Upper lobe of right lung (tissue), 1 donor: ENCODE measurements at regions not wholly inside any gene's neighbourhood (a gene's known extent, or its start where the extent isn't known, plus 50 kb on each side); places are given as distances from the start of the nearest gene placed in this dataset.

Source experiments
- ATAC-seq: fragments of 200-7000 bp; cut with Tn5 transposase; one replicate; pipeline ENCODE4 v1.9.1; 2020; ENCODE audit warnings: mild to moderate bottlenecking, moderate library complexity
- DNase-seq: peaks from one replicate; pipeline ENCODE4 v3.0.0-alpha.2; 2020
- H3K27ac ChIP-seq: fragments of 200-600 bp; one replicate; pipeline ENCODE4 v1.8.0; 2022
- H3K27me3 ChIP-seq: fragments of 200-600 bp; one replicate; pipeline ENCODE4 v1.8.0; 2022; ENCODE audit warnings: mild to moderate bottlenecking
- H3K36me3 ChIP-seq: fragments of 200-600 bp; one replicate; pipeline ENCODE4 v1.8.0; 2022
- H3K4me1 ChIP-seq: fragments of 200-600 bp; one replicate; pipeline ENCODE4 v1.8.0; 2022
- H3K4me3 ChIP-seq: fragments of 200-600 bp; one replicate; pipeline ENCODE4 v1.8.0; 2022; ENCODE audit warnings: mild to moderate bottlenecking
- H3K9me3 ChIP-seq: fragments of 200-600 bp; one replicate; pipeline ENCODE4 v1.8.0; 2022
- intact Hi-C: fragments of 100-400 bp; cut with DNase I; formaldehyde crosslinking; loops from one replicate; pipeline ENCODE4 v1.11.0; 2022
- TF ChIP-seq, protein P1 (sequence below): fragments of 200-600 bp; IDR thresholded peaks from one replicate; pipeline ENCODE4 v1.8.0; 2022; ENCODE audit warnings: antibody characterized with exemption
- donor health status: DM: no; HTN: yes; CAD: no; lungs with severe emphysema.

DNA sequence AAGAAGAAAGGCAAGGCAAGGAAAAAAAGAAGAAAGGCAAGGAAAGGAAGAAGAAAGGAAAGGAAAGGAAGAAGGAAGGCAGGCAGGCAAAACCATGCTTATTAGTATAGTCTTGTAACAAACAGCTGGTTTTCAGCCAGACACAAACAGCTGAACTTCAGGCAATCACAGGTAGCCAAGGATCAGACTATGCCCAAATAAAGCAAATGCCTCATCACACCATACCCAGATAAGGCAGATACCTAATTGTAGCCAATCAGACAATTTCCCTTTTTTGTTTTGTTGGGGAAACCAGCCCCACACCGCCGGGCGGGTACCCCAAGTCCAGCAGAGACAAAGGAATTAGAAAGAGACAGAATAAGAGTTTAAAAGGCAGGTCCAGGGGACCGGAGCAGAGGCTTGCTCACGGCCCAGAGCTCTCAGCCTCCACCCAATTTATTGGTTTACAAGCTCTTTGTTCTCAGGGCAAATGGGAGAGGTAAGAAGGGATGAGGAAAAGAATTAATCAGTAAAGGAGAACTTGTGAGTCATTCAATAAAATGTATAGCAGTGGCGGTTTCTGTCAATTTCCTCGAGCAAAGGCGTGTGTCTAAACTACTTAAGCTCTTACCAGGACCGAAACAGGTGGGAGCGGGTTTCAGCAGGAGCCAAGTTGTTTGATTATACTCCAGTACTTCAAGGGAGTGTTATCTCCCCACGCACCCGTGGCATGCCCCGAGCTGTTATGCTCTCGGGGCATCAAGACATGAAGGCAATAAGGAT is 886.8 kb downstream of the KCNT2 start:
- TF ChIP-seq, protein P1, sequence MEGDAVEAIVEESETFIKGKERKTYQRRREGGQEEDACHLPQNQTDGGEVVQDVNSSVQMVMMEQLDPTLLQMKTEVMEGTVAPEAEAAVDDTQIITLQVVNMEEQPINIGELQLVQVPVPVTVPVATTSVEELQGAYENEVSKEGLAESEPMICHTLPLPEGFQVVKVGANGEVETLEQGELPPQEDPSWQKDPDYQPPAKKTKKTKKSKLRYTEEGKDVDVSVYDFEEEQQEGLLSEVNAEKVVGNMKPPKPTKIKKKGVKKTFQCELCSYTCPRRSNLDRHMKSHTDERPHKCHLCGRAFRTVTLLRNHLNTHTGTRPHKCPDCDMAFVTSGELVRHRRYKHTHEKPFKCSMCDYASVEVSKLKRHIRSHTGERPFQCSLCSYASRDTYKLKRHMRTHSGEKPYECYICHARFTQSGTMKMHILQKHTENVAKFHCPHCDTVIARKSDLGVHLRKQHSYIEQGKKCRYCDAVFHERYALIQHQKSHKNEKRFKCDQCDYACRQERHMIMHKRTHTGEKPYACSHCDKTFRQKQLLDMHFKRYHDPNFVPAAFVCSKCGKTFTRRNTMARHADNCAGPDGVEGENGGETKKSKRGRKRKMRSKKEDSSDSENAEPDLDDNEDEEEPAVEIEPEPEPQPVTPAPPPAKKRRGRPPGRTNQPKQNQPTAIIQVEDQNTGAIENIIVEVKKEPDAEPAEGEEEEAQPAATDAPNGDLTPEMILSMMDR: no peak
- H3K9me3 ChIP-seq: no peaks in the 10 kb centered on the region
- no peak for ATAC-seq
- DNase-seq: no peak
- intact Hi-C loops: no loop called here
- no peaks in the 10 kb centered on the region for H3K27me3 ChIP-seq
- H3K4me3 ChIP-seq: no peak overlapping the region
- H3K4me1 ChIP-seq: no peaks in the 10 kb centered on the region
- H3K36me3 ChIP-seq: no peaks in the 10 kb centered on the region
- H3K27ac ChIP-seq: no peak overlapping the region

DNA sequence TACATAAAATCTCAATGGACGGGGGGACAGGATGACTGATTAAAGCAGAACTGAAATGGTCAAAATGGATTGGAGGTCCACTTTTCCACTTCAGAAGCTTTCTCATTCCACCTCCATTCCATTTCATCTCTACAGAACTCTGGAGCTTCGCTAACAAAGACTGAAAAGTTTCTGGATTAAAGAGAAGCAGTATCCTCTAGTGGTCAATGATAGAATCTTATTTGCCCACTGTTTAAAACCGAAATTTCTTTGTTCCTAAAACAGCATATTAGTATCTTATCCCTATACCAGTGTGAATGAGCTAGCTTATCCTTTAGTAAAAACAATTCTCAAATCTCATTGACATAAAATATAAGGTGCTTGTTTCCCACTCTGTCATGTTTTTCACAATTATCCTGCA is 890.6 kb downstream of the KCNT2 start:
- TF ChIP-seq, protein P1: peak; percentile 29
- Histone ChIP-seq H3K4me1 (no peaks in the 10 kb centered on the region), H3K9me3 (no peaks in the 10 kb centered on the region), H3K27ac (no peak overlapping the region), H3K36me3 (no peaks in the 10 kb centered on the region), H3K27me3 (no peaks in the 10 kb centered on the region), H3K4me3 (no peak overlapping the region)
- ATAC-seq: no peak
- intact Hi-C loops: no loop called here
- no peak for DNase-seq

DNA sequence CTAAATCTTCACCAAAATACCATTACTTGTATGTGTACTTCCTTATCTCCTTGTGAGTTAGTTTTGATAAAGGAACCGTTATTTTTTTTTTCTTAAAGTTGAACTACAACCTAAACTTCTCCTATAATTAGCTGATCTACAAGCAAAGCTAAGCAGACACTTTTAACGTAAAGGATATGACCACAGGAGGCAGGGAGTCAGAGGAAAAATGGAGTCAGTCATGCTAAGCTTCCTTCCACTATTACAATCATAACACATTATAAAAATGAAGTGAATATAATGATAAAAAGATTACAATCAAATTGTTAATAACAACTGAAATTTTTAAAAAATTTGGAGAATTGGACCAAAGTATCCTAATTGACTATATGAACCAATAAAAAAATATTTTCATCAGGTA is 892.6 kb downstream of the KCNT2 start:
- no peak for ATAC-seq
- DNase-seq: no peak
- Histone ChIP-seq H3K36me3 (no peaks in the 10 kb centered on the region), H3K4me1 (no peaks in the 10 kb centered on the region), H3K27me3 (no peaks in the 10 kb centered on the region), H3K9me3 (no peaks in the 10 kb centered on the region), H3K4me3 (no peak overlapping the region), H3K27ac (no peak overlapping the region)
- intact Hi-C loops: no loop called here
- TF ChIP-seq, protein P1: no peak

DNA sequence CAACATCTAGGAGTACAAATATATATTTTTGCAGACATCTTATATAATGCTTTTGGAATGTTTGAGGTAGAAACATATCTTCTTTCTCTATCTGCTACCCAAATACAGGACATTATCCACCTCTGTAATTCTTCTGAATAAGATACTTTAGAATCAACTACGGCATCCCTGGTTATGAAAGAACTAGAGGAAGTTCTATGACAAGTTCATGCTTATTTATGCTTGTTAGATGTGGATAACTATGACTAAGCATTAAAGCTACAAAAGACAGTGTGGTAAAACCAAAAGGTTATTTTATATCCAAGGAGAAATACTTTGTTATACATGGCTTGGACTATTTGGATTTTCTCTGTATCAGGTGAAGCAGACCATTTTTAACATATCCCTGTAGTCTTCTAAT is 894.0 kb downstream of the KCNT2 start:
- no peaks in the 10 kb centered on the region for H3K4me1 ChIP-seq
- H3K27me3 ChIP-seq: no peaks in the 10 kb centered on the region
- no peak for ATAC-seq
- TF ChIP-seq, protein P1: no peak
- intact Hi-C loops: no loop called here
- H3K27ac ChIP-seq: no peak overlapping the region
- no peak overlapping the region for H3K4me3 ChIP-seq
- H3K36me3 ChIP-seq: no peaks in the 10 kb centered on the region
- H3K9me3 ChIP-seq: no peaks in the 10 kb centered on the region
- no peak for DNase-seq

DNA sequence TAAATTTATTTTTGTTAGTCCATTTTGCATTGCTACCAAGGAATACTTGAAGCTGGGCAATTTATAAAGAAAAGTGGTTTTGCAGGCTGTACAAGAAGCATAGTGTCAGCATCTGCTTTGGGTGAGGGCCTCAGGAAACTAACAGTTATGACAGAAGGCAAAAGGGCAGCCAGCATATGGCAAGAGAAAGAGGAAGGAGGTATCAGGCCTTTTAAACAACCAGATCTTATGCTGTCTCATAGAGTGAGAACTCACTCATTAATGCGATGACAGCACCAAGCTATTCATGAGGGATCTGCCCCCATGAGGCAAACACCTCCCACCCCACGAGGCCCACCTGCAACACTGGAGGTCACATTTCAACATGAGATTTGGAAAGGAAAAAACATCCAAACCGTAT is 898.4 kb downstream of the KCNT2 start:
- Histone ChIP-seq H3K27ac (no peak overlapping the region), H3K4me1 (no peaks in the 10 kb centered on the region), H3K9me3 (no peaks in the 10 kb centered on the region), H3K36me3 (no peaks in the 10 kb centered on the region), H3K27me3 (no peaks in the 10 kb centered on the region), H3K4me3 (no peak overlapping the region)
- TF ChIP-seq, protein P1: no peak
- intact Hi-C loops: no loop called here
- ATAC-seq (no peak), DNase-seq (no peak)

DNA sequence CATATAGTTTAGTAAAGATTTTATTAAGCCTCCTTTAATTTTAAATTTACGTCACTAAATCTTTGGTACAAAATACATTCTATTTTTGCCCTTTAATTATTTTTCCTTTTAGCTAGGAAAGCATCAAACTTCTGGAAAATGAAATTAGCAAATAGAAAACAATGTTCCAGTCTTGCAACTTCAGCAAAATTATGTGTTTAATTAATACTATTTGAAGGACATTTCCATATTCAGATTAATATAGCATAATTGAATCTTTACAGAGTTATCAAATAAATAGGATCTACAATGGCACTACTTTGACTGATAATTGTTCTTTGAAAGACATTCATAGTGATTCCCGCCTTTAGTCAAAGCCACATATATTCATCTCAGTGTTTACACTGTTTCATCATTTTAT is 904.2 kb downstream of the KCNT2 start:
- H3K4me1 ChIP-seq: no peaks in the 10 kb centered on the region
- no peak overlapping the region for H3K27ac ChIP-seq
- H3K4me3 ChIP-seq: no peak overlapping the region
- DNase-seq (no peak), ATAC-seq (no peak)
- H3K9me3 ChIP-seq: no peaks in the 10 kb centered on the region
- H3K27me3 ChIP-seq: no peaks in the 10 kb centered on the region
- H3K36me3 ChIP-seq: no peaks in the 10 kb centered on the region
- TF ChIP-seq, protein P1: no peak
- intact Hi-C loops: no loop called here
